Spleen (tissue), 11 donors: ENCODE measurements at regions not wholly inside any gene's neighbourhood (a gene's known extent, or its start where the extent isn't known, plus 50 kb on each side); places are given as distances from the start of the nearest gene placed in this dataset.
"Not testable (repeated sequence)": the region's sequence is repeated elsewhere in the genome, so short reads cannot be mapped to it uniquely, and the experiment has no call there.

Experiments
- DNase-seq: peaks from one replicate; pipeline ENCODE4 v3.0.0-alpha.2; 2020
- H3K27ac ChIP-seq, 8 donors: fragments of 200-600 bp; sonication (generic) in 7 of 8; 1 replicate in 4 of 8; 2 replicates in 4 of 8; pipeline versions ENCODE4 v1.5.0 to v1.8.0; 2016 to 2021; ENCODE audit warnings: inconsistent platforms in 4 of 8, mild to moderate bottlenecking in 4 of 8, moderate library complexity in 1 of 8
- H3K27me3 ChIP-seq, 7 donors: fragments of 200-600 bp; sonication (generic) in 6 of 7; replicated peaks in 1 of 7; 1 replicate in 4 of 7; 2 replicates in 3 of 7; pipeline versions ENCODE4 v1.5.0 to v1.8.0; 2016 to 2021; ENCODE audit warnings: inconsistent platforms in 3 of 7, mild to moderate bottlenecking in 1 of 7
- H3K36me3 ChIP-seq, 6 donors: fragments of 200-600 bp; sonication (generic) in 5 of 6; 1 replicate in 4 of 6; 2 replicates in 2 of 6; pipeline versions ENCODE4 v1.5.0 to v1.8.0; 2016 to 2021; ENCODE audit warnings: inconsistent platforms in 2 of 6
- H3K4me1 ChIP-seq, 6 donors: fragments of 200-600 bp; sonication (generic) in 5 of 6; 1 replicate in 3 of 6; 2 replicates in 3 of 6; pipeline versions ENCODE4 v1.5.0 to v1.8.0; 2016 to 2021; ENCODE audit warnings: inconsistent platforms in 3 of 6
- H3K4me3 ChIP-seq, 8 donors: fragments of 200-600 bp; sonication (generic) in 7 of 8; 1 replicate in 4 of 8; 2 replicates in 4 of 8; pipeline versions ENCODE4 v1.5.0 to v1.8.0; 2016 to 2021; ENCODE audit warnings: inconsistent platforms in 4 of 8, mild to moderate bottlenecking in 4 of 8, moderate library complexity in 2 of 8
- H3K9me3 ChIP-seq, 8 donors: fragments of 200-600 bp; sonication (generic) in 7 of 8; 1 replicate in 4 of 8; 2 replicates in 4 of 8; pipeline versions ENCODE4 v1.5.0 to v1.8.0; 2016 to 2021; ENCODE audit warnings: inconsistent platforms in 4 of 8
- POLR2A ChIP-seq, 3 donors: fragments of 450-650 bp; IDR thresholded peaks; one replicate each; pipeline ENCODE4 v1.5.1; 2017; ENCODE audit warnings: antibody characterized with exemption in 3 of 3, mild to moderate bottlenecking in 1 of 3
- POLR2AphosphoS5 ChIP-seq, 3 donors: sonication (generic); formaldehyde crosslinking; IDR thresholded peaks; one replicate each; pipeline ENCODE4 v1.5.1; 2017; ENCODE audit warnings: antibody characterized with exemption in 3 of 3
- WGBS, 5 donors: extraction: QIAGEN DNeasy Blood & Tissue Kit in 3 of 5; methylation state at CpG; one replicate each; pipeline versions ENCODE4 v1.1.5 to v1.1.7; 2013 to 2018; 5-methylcytosine and 5-hydroxymethylcytosine counted together
- intact Hi-C: fragments of 100-400 bp; cut with DNase I; formaldehyde crosslinking; loops from one replicate; pipeline ENCODE4 v1.15.0; 2023; ENCODE audit warnings: low total_unique reads
- TF ChIP-seq, protein P1 (sequence below), 11 experiments: fragments of 200-600 bp in 7 of 11; fragments of 450-650 bp in 4 of 11; sonication (generic) in 4 of 11; IDR thresholded peaks in 8 of 11; conservative IDR thresholded peaks in 3 of 11; 1 replicate in 7 of 11; 2 replicates in 4 of 11; pipeline versions ENCODE4 v1.4.0 to v1.8.0; 2016 to 2021; ENCODE audit warnings: antibody characterized with exemption in 11 of 11, inconsistent platforms in 4 of 11, mild to moderate bottlenecking in 1 of 11
- donor health status: healthy with polysubstance abuse.
- donor health status: DM: no; HTN: no; CAD: no; lungs with moderate emphysema.
- donor health status: DM: no; HTN: no; CAD: no.
- donor health status: Bipolar disorder and iron deficiency.
- donor health status: healthy.
- donor health status: DM: no; HTN: no; CAD: no.
- donor health status: DM: yes; HTN: yes; CAD: no.

- Histone ChIP-seq H3K9me3 (peaks cover 0 to 2% (median 0%) of the 10 kb centered on the region in 8 donors), H3K4me3 (no peak overlapping the region), H3K27me3 (no peaks in the 10 kb centered on the region), H3K27ac (no peak overlapping the region), H3K4me1 (peaks cover 0 to 25% (median 4%) of the 10 kb centered on the region in 6 donors), H3K36me3 (no peaks in the 10 kb centered on the region)
- intact Hi-C loops = no loop called here
- no peak for DNase-seq
- TF ChIP-seq POLR2AphosphoS5 (IDR thresholded peaks at IDR 0.05) (no peak), POLR2A (IDR thresholded peaks at IDR 0.05) (no peak)
- TF ChIP-seq, protein P1, sequence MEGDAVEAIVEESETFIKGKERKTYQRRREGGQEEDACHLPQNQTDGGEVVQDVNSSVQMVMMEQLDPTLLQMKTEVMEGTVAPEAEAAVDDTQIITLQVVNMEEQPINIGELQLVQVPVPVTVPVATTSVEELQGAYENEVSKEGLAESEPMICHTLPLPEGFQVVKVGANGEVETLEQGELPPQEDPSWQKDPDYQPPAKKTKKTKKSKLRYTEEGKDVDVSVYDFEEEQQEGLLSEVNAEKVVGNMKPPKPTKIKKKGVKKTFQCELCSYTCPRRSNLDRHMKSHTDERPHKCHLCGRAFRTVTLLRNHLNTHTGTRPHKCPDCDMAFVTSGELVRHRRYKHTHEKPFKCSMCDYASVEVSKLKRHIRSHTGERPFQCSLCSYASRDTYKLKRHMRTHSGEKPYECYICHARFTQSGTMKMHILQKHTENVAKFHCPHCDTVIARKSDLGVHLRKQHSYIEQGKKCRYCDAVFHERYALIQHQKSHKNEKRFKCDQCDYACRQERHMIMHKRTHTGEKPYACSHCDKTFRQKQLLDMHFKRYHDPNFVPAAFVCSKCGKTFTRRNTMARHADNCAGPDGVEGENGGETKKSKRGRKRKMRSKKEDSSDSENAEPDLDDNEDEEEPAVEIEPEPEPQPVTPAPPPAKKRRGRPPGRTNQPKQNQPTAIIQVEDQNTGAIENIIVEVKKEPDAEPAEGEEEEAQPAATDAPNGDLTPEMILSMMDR (IDR thresholded peaks at IDR 0.05 in 8 of 11, conservative IDR thresholded peaks at IDR 0.05 in 3 of 11) = no peak
- 86 to 98% (median 95%) methylated on average over 20 of the region's 20 CpGs for WGBS, 5 donors
These were observed 151.0 kb upstream of the CHST15 start for GRCh38 chr10:124244256-124244877.

DNA sequence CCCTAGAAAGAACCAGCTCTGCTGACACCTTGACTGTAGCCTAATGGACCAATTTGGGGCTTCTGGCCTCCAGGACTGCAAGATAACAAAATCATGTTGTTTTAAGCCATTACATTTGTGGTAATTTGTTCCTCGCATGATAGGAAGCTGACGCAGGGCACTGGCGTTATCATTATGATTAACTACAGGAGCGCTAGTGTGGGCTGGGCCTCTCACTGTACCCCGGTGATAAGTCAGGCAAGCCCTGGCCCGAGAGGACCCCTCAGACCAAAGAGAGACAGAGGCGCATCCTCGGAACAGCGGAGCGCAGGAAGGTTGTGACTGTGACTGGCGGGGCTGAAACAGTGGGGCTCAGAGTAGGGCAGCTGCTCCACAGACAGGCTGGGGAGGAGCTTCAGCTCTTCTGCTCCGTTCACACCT is 150.3 kb upstream of the CHST15 start:
- no peak for TF ChIP-seq POLR2AphosphoS5 (IDR thresholded peaks at IDR 0.05)
- Histone ChIP-seq H3K27me3 (no peaks in the 10 kb centered on the region), H3K9me3 (peaks cover 0 to 2% (median 0%) of the 10 kb centered on the region in 8 donors), H3K4me3 (no peak overlapping the region), H3K4me1 (peaks cover 0 to 19% (median 2%) of the 10 kb centered on the region in 6 donors), H3K27ac (no peak overlapping the region), H3K36me3 (no peaks in the 10 kb centered on the region)
- intact Hi-C loops = no loop called here
- WGBS, 5 donors = 82 to 86% (median 85%) methylated on average over 11 to 12 of the region's 12 CpGs
- DNase-seq = no peak

GRCh38 chr10:124242791-124243190 is 149.4 kb upstream of the CHST15 start:
- peaks cover 0 to 11% (median 0%) of the 10 kb centered on the region in 6 donors for H3K4me1 ChIP-seq
- TF ChIP-seq POLR2A (IDR thresholded peaks at IDR 0.05) = no peak
- TF ChIP-seq POLR2AphosphoS5 (IDR thresholded peaks at IDR 0.05) = no peak
- TF ChIP-seq, protein P1 (IDR thresholded peaks at IDR 0.05 in 8 of 11, conservative IDR thresholded peaks at IDR 0.05 in 3 of 11) = no peak
- DNase-seq = no peak
- intact Hi-C loops = no loop called here
- no peaks in the 10 kb centered on the region for H3K36me3 ChIP-seq
- H3K27me3 ChIP-seq = no peaks in the 10 kb centered on the region
- H3K4me3 ChIP-seq = no peak overlapping the region
- WGBS, 5 donors = 81 to 95% (median 90%) methylated on average over 4 to 8 of the region's 8 CpGs
- H3K27ac ChIP-seq = no peak overlapping the region
- peaks cover 0 to 2% (median 0%) of the 10 kb centered on the region in 8 donors for H3K9me3 ChIP-seq

DNA sequence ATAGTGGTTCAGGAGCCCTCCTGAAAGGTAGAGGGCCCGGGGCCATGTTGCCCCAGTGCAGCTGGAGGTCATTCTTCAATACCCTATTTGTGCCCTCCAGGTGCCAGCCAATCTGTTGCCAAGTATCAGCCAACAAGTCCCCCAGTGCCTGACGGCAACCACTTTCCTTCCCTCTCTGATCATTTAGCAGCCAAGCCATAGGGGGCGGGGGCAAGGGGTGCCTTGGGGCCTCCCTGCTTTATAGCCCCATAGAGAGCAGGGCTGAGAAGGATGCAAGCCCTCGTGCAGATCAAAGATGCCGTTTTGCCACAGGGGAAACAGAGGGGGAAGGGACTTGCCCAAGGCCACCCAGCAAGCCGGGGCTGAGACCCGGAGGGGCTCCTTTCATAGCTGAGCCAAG is 149.0 kb upstream of the CHST15 start:
- Histone ChIP-seq H3K4me3 (no peak overlapping the region), H3K36me3 (no peaks in the 10 kb centered on the region), H3K27ac (no peak overlapping the region), H3K4me1 (peaks cover 0 to 11% (median 0%) of the 10 kb centered on the region in 6 donors), H3K9me3 (peaks cover 0 to 2% (median 0%) of the 10 kb centered on the region in 8 donors), H3K27me3 (no peaks in the 10 kb centered on the region)
- intact Hi-C loops = no loop called here
- WGBS, 5 donors = 83 to 92% (median 85%) methylated on average over 7 of the region's 7 CpGs
- TF ChIP-seq POLR2A (IDR thresholded peaks at IDR 0.05) (no peak), POLR2AphosphoS5 (IDR thresholded peaks at IDR 0.05) (no peak)
- TF ChIP-seq, protein P1 (IDR thresholded peaks at IDR 0.05 in 8 of 11, conservative IDR thresholded peaks at IDR 0.05 in 3 of 11) = no peak
- DNase-seq = no peak

DNA sequence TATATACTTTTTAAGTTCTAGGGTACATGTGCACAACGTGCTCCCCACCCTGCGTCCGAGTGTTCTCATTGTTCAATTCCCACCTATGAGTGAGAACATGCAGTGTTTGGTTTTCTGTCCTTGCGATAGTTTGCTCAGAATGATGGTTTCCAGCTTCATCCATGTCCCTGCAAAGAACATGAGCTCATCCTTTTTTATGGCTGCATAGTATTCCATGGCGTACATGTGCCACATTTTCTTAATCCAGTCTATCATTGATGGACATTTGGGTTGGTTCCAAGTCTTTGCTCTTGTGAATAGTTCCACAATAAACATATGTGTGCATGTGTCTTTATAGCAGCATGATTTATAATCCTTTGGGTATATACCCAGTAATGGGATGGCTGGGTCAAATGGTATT is 148.1 kb upstream of the CHST15 start:
- H3K4me3 ChIP-seq, H3K9me3 ChIP-seq, intact Hi-C loops, H3K27ac ChIP-seq, H3K27me3 ChIP-seq, H3K36me3 ChIP-seq, DNase-seq: not testable (repeated sequence)
- H3K4me1 ChIP-seq = peaks cover 0 to 11% (median 0%) of the 10 kb centered on the region in 6 donors
- WGBS, 5 donors = 94 to 99% (median 96%) methylated on average over 5 of the region's 5 CpGs
